ENCODE measurements at regions not wholly inside any gene's neighbourhood (a gene's known extent, or its start where the extent isn't known, plus 50 kb on each side); places are given as distances from the start of the nearest gene placed in this dataset.

- ChIA-PET CTCF (no interaction called here), POLR2A (no interaction called here)
- no peaks in the 10 kb centered on the region for H3K9me3 ChIP-seq (ENCODE audit: control insufficient read depth, insufficient read depth, low read depth, low read length)
- DNase-seq (ENCODE audit: low read depth, low spot score) (no peak), ATAC-seq (no peak)
- BruUV-seq (replicated peaks): no TSS peak
- no peaks in the 10 kb centered on the region for H3K36me3 ChIP-seq (ENCODE audit: control insufficient read depth, insufficient read depth, low read length)
- H3K27me3 ChIP-seq (ENCODE audit: control insufficient read depth, insufficient read depth, low read length): no peaks in the 10 kb centered on the region
- H3K4me1 ChIP-seq (ENCODE audit: control insufficient read depth, insufficient read depth, low read length): no peaks in the 10 kb centered on the region
- intact Hi-C loops (cut with micrococcal nuclease; ENCODE audit: unreplicated experiment): no loop called here
- in situ Hi-C loops (cut with HindIII; ENCODE audit: low pct_unique_long_range_greater_than_20kb, low sequenced_read_pairs): no loop called here
- TF ChIP-seq TCF7L2 (IDR thresholded peaks at IDR 0.05; ENCODE audit: low read depth, low read length): no peak
- TF ChIP-seq, protein P1, sequence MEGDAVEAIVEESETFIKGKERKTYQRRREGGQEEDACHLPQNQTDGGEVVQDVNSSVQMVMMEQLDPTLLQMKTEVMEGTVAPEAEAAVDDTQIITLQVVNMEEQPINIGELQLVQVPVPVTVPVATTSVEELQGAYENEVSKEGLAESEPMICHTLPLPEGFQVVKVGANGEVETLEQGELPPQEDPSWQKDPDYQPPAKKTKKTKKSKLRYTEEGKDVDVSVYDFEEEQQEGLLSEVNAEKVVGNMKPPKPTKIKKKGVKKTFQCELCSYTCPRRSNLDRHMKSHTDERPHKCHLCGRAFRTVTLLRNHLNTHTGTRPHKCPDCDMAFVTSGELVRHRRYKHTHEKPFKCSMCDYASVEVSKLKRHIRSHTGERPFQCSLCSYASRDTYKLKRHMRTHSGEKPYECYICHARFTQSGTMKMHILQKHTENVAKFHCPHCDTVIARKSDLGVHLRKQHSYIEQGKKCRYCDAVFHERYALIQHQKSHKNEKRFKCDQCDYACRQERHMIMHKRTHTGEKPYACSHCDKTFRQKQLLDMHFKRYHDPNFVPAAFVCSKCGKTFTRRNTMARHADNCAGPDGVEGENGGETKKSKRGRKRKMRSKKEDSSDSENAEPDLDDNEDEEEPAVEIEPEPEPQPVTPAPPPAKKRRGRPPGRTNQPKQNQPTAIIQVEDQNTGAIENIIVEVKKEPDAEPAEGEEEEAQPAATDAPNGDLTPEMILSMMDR (IDR thresholded peaks at IDR 0.05): no peak
- no peak for TF ChIP-seq POLR2AphosphoS5 (IDR thresholded peaks at IDR 0.05; ENCODE audit: low read depth, low read length)
- TF ChIP-seq, protein P2, sequence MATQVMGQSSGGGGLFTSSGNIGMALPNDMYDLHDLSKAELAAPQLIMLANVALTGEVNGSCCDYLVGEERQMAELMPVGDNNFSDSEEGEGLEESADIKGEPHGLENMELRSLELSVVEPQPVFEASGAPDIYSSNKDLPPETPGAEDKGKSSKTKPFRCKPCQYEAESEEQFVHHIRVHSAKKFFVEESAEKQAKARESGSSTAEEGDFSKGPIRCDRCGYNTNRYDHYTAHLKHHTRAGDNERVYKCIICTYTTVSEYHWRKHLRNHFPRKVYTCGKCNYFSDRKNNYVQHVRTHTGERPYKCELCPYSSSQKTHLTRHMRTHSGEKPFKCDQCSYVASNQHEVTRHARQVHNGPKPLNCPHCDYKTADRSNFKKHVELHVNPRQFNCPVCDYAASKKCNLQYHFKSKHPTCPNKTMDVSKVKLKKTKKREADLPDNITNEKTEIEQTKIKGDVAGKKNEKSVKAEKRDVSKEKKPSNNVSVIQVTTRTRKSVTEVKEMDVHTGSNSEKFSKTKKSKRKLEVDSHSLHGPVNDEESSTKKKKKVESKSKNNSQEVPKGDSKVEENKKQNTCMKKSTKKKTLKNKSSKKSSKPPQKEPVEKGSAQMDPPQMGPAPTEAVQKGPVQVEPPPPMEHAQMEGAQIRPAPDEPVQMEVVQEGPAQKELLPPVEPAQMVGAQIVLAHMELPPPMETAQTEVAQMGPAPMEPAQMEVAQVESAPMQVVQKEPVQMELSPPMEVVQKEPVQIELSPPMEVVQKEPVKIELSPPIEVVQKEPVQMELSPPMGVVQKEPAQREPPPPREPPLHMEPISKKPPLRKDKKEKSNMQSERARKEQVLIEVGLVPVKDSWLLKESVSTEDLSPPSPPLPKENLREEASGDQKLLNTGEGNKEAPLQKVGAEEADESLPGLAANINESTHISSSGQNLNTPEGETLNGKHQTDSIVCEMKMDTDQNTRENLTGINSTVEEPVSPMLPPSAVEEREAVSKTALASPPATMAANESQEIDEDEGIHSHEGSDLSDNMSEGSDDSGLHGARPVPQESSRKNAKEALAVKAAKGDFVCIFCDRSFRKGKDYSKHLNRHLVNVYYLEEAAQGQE (IDR thresholded peaks at IDR 0.05; ENCODE audit: insufficient read depth in 1 of 2, low read depth in 2 of 2, low read length in 1 of 2): no peak
- TF ChIP-seq SIN3A (IDR thresholded peaks at IDR 0.05; ENCODE audit: borderline replicate concordance, insufficient read depth, low read depth, low read length): no peak
- H3K4me3 ChIP-seq (ENCODE audit: low read depth in 2 of 2, low read length in 2 of 2): no peak overlapping the region
- H3K27ac ChIP-seq (ENCODE audit: low read length): no peak overlapping the region
These were observed 411.0 kb downstream of the LRATD1 start for GRCh38 chr2:15043336-15044058.

GRCh38 chr2:15045054-15045453 is 412.5 kb downstream of the LRATD1 start:
- CTCF ChIA-PET: no interaction called here
- POLR2A ChIA-PET: interaction anchor here (0.5 kb wide), 1 partner anchor 293 kb away, joined by 8 read pairs; no protein-coding TSS in a partner anchor
- Histone ChIP-seq H3K4me3 (ENCODE audit: low read depth in 2 of 2, low read length in 2 of 2) (no peak overlapping the region), H3K36me3 (ENCODE audit: control insufficient read depth, insufficient read depth, low read length) (no peaks in the 10 kb centered on the region), H3K27me3 (ENCODE audit: control insufficient read depth, insufficient read depth, low read length) (no peaks in the 10 kb centered on the region), H3K27ac (ENCODE audit: low read length) (no peak overlapping the region), H3K9me3 (ENCODE audit: control insufficient read depth, insufficient read depth, low read depth, low read length) (no peaks in the 10 kb centered on the region), H3K4me1 (ENCODE audit: control insufficient read depth, insufficient read depth, low read length) (no peaks in the 10 kb centered on the region)
- DNase-seq (ENCODE audit: low read depth, low spot score): no peak
- no TSS peak for BruUV-seq (replicated peaks)
- intact Hi-C loops (cut with micrococcal nuclease; ENCODE audit: unreplicated experiment): no loop called here
- no peak for ATAC-seq
- TF ChIP-seq, protein P1 (IDR thresholded peaks at IDR 0.05): no peak
- TF ChIP-seq TCF7L2 (IDR thresholded peaks at IDR 0.05; ENCODE audit: low read depth, low read length) (no peak), SIN3A (IDR thresholded peaks at IDR 0.05; ENCODE audit: borderline replicate concordance, insufficient read depth, low read depth, low read length) (no peak), POLR2AphosphoS5 (IDR thresholded peaks at IDR 0.05; ENCODE audit: low read depth, low read length) (no peak)
- in situ Hi-C loops (cut with HindIII; ENCODE audit: low pct_unique_long_range_greater_than_20kb, low sequenced_read_pairs): no loop called here

Data from Panc1 (cell line).